ENCODE measurements at regions not wholly inside any gene's neighbourhood (a gene's known extent, or its start where the extent isn't known, plus 50 kb on each side); places are given as distances from the start of the nearest gene placed in this dataset.
A peak's percentile ranks its signal among the peaks of the same experiment; 100 is the strongest.

DNA sequence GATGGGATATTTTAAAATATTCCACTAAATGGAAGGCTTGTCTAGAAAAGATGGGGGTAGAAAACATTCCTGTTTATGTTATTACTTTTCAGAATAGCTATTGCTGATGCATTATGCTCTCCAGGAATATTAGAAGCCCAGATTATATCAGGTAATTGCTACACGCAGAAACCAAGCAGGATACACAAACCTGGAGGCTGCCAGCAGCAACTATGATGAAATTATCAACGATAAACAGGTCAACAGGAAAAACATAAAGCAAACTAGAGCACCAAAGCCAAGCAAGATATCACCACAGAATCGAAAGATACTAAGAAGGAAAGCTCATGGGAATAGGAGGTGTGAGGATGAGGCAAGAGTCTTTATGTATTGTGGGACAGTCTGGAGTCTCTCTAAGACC lies 113.2 kb upstream of the SPATS2L start:
- TF ChIP-seq GABPA (IDR thresholded peaks at IDR 0.05; ENCODE audit: low read depth): no peak
- no peak for TF ChIP-seq POLR2AphosphoS5 (IDR thresholded peaks at IDR 0.05; ENCODE audit: low read depth)
- TF ChIP-seq, protein P1, sequence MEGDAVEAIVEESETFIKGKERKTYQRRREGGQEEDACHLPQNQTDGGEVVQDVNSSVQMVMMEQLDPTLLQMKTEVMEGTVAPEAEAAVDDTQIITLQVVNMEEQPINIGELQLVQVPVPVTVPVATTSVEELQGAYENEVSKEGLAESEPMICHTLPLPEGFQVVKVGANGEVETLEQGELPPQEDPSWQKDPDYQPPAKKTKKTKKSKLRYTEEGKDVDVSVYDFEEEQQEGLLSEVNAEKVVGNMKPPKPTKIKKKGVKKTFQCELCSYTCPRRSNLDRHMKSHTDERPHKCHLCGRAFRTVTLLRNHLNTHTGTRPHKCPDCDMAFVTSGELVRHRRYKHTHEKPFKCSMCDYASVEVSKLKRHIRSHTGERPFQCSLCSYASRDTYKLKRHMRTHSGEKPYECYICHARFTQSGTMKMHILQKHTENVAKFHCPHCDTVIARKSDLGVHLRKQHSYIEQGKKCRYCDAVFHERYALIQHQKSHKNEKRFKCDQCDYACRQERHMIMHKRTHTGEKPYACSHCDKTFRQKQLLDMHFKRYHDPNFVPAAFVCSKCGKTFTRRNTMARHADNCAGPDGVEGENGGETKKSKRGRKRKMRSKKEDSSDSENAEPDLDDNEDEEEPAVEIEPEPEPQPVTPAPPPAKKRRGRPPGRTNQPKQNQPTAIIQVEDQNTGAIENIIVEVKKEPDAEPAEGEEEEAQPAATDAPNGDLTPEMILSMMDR (IDR thresholded peaks at IDR 0.05; ENCODE audit: insufficient read depth, low read length): no peak
- TF ChIP-seq, protein P2, sequence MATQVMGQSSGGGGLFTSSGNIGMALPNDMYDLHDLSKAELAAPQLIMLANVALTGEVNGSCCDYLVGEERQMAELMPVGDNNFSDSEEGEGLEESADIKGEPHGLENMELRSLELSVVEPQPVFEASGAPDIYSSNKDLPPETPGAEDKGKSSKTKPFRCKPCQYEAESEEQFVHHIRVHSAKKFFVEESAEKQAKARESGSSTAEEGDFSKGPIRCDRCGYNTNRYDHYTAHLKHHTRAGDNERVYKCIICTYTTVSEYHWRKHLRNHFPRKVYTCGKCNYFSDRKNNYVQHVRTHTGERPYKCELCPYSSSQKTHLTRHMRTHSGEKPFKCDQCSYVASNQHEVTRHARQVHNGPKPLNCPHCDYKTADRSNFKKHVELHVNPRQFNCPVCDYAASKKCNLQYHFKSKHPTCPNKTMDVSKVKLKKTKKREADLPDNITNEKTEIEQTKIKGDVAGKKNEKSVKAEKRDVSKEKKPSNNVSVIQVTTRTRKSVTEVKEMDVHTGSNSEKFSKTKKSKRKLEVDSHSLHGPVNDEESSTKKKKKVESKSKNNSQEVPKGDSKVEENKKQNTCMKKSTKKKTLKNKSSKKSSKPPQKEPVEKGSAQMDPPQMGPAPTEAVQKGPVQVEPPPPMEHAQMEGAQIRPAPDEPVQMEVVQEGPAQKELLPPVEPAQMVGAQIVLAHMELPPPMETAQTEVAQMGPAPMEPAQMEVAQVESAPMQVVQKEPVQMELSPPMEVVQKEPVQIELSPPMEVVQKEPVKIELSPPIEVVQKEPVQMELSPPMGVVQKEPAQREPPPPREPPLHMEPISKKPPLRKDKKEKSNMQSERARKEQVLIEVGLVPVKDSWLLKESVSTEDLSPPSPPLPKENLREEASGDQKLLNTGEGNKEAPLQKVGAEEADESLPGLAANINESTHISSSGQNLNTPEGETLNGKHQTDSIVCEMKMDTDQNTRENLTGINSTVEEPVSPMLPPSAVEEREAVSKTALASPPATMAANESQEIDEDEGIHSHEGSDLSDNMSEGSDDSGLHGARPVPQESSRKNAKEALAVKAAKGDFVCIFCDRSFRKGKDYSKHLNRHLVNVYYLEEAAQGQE (IDR thresholded peaks at IDR 0.05; ENCODE audit: insufficient replicate concordance, low read depth): no peak
- TF ChIP-seq SPI1 (IDR thresholded peaks at IDR 0.05; ENCODE audit: borderline replicate concordance, low read depth): no peak
- H3K4me3 ChIP-seq (replicated peaks; ENCODE audit: insufficient read depth, low read length): no peak overlapping the region
- no peak overlapping the region for H3K27ac ChIP-seq (replicated peaks)

DNA sequence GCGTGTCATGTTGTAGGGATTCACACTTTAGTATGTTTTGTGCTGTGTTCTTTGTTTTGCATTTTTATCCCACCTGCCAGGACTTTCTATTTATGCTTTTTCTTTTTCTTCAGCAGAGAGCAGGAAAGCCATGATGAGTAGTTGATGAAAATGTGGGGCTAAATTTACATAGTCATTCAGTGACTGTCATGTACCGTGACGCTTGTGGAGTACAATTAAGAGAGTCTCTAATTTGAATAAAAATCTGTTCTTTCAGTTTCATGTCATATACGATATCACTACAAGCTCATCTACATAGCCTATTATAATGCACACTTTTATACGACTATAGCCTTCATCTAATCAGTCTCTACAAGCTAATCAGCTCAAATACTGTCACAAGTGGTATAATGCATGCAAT lies 112.7 kb upstream of the SPATS2L start:
- TF ChIP-seq, protein P2 (IDR thresholded peaks at IDR 0.05; ENCODE audit: insufficient replicate concordance, low read depth): no peak
- no peak for TF ChIP-seq SPI1 (IDR thresholded peaks at IDR 0.05; ENCODE audit: borderline replicate concordance, low read depth)
- TF ChIP-seq GABPA (IDR thresholded peaks at IDR 0.05; ENCODE audit: low read depth): no peak
- TF ChIP-seq POLR2AphosphoS5 (IDR thresholded peaks at IDR 0.05; ENCODE audit: low read depth): no peak
- TF ChIP-seq, protein P1 (IDR thresholded peaks at IDR 0.05; ENCODE audit: insufficient read depth, low read length): no peak
- no peak for DNase-seq (ENCODE audit: low read depth in 1 of 2, low spot score in 1 of 2)
- no peaks in the 10 kb centered on the region for H3K27me3 ChIP-seq (ENCODE audit: insufficient read depth, poor library complexity, severe bottlenecking)
- no peak overlapping the region for H3K27ac ChIP-seq (replicated peaks)
- H3K4me3 ChIP-seq (replicated peaks; ENCODE audit: insufficient read depth, low read length): no peak overlapping the region

More for the DNA sequence above, 113.2 kb upstream of the SPATS2L start:
- no peaks in the 10 kb centered on the region for H3K27me3 ChIP-seq (ENCODE audit: insufficient read depth, poor library complexity, severe bottlenecking)
- DNase-seq (ENCODE audit: low read depth in 1 of 2, low spot score in 1 of 2): no peak

DNA sequence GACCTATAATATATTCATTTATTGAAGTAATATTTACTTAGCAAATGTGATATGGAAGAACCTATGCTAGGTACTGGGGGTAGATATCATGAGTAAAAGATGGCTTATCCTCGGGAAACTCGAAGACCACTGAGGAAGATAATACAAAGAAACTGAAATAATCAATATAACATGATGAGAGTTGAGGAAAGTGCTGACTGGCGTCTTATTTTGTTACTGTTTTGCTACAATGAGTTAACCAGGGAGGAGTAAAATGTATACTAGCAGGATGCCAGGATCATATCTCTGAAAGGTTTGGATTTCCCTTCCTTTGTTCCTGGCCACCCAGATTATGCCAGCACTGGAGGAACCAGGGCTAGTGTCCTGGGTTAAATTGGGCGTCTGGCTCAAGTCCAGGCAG lies 111.7 kb upstream of the SPATS2L start:
- no peak for TF ChIP-seq GABPA (IDR thresholded peaks at IDR 0.05; ENCODE audit: low read depth)
- Histone ChIP-seq H3K27me3 (ENCODE audit: insufficient read depth, poor library complexity, severe bottlenecking) (no peaks in the 10 kb centered on the region), H3K27ac (replicated peaks) (no peak overlapping the region), H3K4me3 (replicated peaks; ENCODE audit: insufficient read depth, low read length) (no peak overlapping the region)
- no peak for DNase-seq (ENCODE audit: low read depth in 1 of 2, low spot score in 1 of 2)

DNA sequence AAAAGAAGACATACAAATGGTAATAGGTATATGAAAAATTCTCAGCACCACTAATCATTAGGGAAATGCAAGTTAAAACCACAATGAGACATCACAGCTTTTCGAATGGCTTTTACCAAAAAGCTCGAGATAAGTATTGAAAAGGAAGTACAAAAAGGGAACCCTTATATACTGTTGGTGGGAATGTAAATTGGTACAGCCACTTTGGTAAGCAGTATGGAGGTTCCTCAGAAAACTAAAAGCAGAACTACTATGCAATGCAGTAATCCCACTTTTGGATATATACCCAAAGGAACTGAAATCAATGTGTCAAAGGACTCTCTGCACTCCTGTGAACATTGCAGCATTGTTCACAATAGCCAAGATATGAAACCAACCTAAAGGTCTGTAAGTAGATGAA lies 107.5 kb upstream of the SPATS2L start:
- no peak overlapping the region for H3K27ac ChIP-seq (replicated peaks)
- TF ChIP-seq GABPA (IDR thresholded peaks at IDR 0.05; ENCODE audit: low read depth): no peak
- peak; percentile 77; the same call in 1 of the 2 replicates for TF ChIP-seq SPI1 (IDR thresholded peaks at IDR 0.05; ENCODE audit: borderline replicate concordance, low read depth)
- no peaks in the 10 kb centered on the region for H3K27me3 ChIP-seq (ENCODE audit: insufficient read depth, poor library complexity, severe bottlenecking)
- no peak overlapping the region for H3K4me3 ChIP-seq (replicated peaks; ENCODE audit: insufficient read depth, low read length)
- peak in 1 of 2 experiments; percentile 18 for DNase-seq (ENCODE audit: low read depth in 1 of 2, low spot score in 1 of 2)

DNA sequence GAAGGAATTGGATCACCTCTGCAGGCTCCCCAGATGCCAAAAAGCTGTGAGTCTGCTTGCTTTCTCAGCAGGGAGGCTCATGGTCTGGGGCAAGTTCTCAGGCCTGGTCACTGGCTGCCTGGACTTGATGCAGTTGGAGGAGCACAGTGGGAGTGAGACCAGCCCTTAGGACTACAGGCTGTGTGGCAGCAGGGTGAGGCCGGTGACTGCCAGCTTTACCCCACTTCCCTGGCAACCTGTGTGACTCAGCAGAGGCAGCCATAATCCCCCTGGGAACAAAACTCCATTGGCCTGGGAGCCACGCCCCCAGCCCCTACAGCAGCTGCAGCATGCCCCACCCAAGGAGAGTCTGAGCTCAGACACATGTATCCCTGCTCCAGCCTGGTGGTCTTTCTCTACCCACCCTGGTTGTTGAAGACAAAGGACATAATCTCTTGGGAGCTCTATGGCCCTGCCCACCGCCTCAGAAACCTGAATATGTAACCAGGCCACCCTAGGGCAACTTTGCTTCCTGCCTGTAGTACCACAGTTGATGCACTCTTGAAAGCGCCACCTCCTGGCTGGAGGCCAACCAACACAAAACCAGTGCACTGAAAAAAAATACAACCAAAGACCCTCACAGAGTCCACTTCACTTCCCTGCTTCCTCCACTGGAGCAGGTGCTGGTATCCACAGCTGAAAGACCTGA lies 106.8 kb upstream of the SPATS2L start:
- H3K27me3 ChIP-seq (ENCODE audit: insufficient read depth, poor library complexity, severe bottlenecking): no peaks in the 10 kb centered on the region
- H3K27ac ChIP-seq (replicated peaks): no peak overlapping the region
- H3K4me3 ChIP-seq (replicated peaks; ENCODE audit: insufficient read depth, low read length): no peak overlapping the region
- TF ChIP-seq GABPA (IDR thresholded peaks at IDR 0.05; ENCODE audit: low read depth): no peak
- no peak for TF ChIP-seq POLR2AphosphoS5 (IDR thresholded peaks at IDR 0.05; ENCODE audit: low read depth)
- TF ChIP-seq, protein P2 (IDR thresholded peaks at IDR 0.05; ENCODE audit: insufficient replicate concordance, low read depth): no peak
- TF ChIP-seq, protein P1 (IDR thresholded peaks at IDR 0.05; ENCODE audit: insufficient read depth, low read length): no peak
- no peak for TF ChIP-seq SPI1 (IDR thresholded peaks at IDR 0.05; ENCODE audit: borderline replicate concordance, low read depth)
- no peak for DNase-seq (ENCODE audit: low read depth in 1 of 2, low spot score in 1 of 2)

Data from HL-60 (cell line).